Spleen (tissue), 11 donors: ENCODE measurements at regions not wholly inside any gene's neighbourhood (a gene's known extent, or its start where the extent isn't known, plus 50 kb on each side); places are given as distances from the start of the nearest gene placed in this dataset.

Source experiments
- DNase-seq: peaks from one replicate; pipeline ENCODE4 v3.0.0-alpha.2; 2020
- H3K27ac ChIP-seq, 8 donors: fragments of 200-600 bp; sonication (generic) in 7 of 8; 1 replicate in 4 of 8; 2 replicates in 4 of 8; pipeline versions ENCODE4 v1.5.0 to v1.8.0; 2016 to 2021; ENCODE audit warnings: inconsistent platforms in 4 of 8, mild to moderate bottlenecking in 4 of 8, moderate library complexity in 1 of 8
- H3K27me3 ChIP-seq, 7 donors: fragments of 200-600 bp; sonication (generic) in 6 of 7; replicated peaks in 1 of 7; 1 replicate in 4 of 7; 2 replicates in 3 of 7; pipeline versions ENCODE4 v1.5.0 to v1.8.0; 2016 to 2021; ENCODE audit warnings: inconsistent platforms in 3 of 7, mild to moderate bottlenecking in 1 of 7
- H3K36me3 ChIP-seq, 6 donors: fragments of 200-600 bp; sonication (generic) in 5 of 6; 1 replicate in 4 of 6; 2 replicates in 2 of 6; pipeline versions ENCODE4 v1.5.0 to v1.8.0; 2016 to 2021; ENCODE audit warnings: inconsistent platforms in 2 of 6
- H3K4me1 ChIP-seq, 6 donors: fragments of 200-600 bp; sonication (generic) in 5 of 6; 1 replicate in 3 of 6; 2 replicates in 3 of 6; pipeline versions ENCODE4 v1.5.0 to v1.8.0; 2016 to 2021; ENCODE audit warnings: inconsistent platforms in 3 of 6
- H3K4me3 ChIP-seq, 8 donors: fragments of 200-600 bp; sonication (generic) in 7 of 8; 1 replicate in 4 of 8; 2 replicates in 4 of 8; pipeline versions ENCODE4 v1.5.0 to v1.8.0; 2016 to 2021; ENCODE audit warnings: inconsistent platforms in 4 of 8, mild to moderate bottlenecking in 4 of 8, moderate library complexity in 2 of 8
- H3K9me3 ChIP-seq, 8 donors: fragments of 200-600 bp; sonication (generic) in 7 of 8; 1 replicate in 4 of 8; 2 replicates in 4 of 8; pipeline versions ENCODE4 v1.5.0 to v1.8.0; 2016 to 2021; ENCODE audit warnings: inconsistent platforms in 4 of 8
- POLR2A ChIP-seq, 3 donors: fragments of 450-650 bp; IDR thresholded peaks; one replicate each; pipeline ENCODE4 v1.5.1; 2017; ENCODE audit warnings: antibody characterized with exemption in 3 of 3, mild to moderate bottlenecking in 1 of 3
- POLR2AphosphoS5 ChIP-seq, 3 donors: sonication (generic); formaldehyde crosslinking; IDR thresholded peaks; one replicate each; pipeline ENCODE4 v1.5.1; 2017; ENCODE audit warnings: antibody characterized with exemption in 3 of 3
- WGBS, 5 donors: extraction: QIAGEN DNeasy Blood & Tissue Kit in 3 of 5; methylation state at CpG; one replicate each; pipeline versions ENCODE4 v1.1.5 to v1.1.7; 2013 to 2018; 5-methylcytosine and 5-hydroxymethylcytosine counted together
- intact Hi-C: fragments of 100-400 bp; cut with DNase I; formaldehyde crosslinking; loops from one replicate; pipeline ENCODE4 v1.15.0; 2023; ENCODE audit warnings: low total_unique reads
- TF ChIP-seq, protein P1 (sequence below), 11 experiments: fragments of 200-600 bp in 7 of 11; fragments of 450-650 bp in 4 of 11; sonication (generic) in 4 of 11; IDR thresholded peaks in 8 of 11; conservative IDR thresholded peaks in 3 of 11; 1 replicate in 7 of 11; 2 replicates in 4 of 11; pipeline versions ENCODE4 v1.4.0 to v1.8.0; 2016 to 2021; ENCODE audit warnings: antibody characterized with exemption in 11 of 11, inconsistent platforms in 4 of 11, mild to moderate bottlenecking in 1 of 11
- donor health status: healthy with polysubstance abuse.
- donor health status: DM: no; HTN: no; CAD: no; lungs with moderate emphysema.
- donor health status: DM: no; HTN: no; CAD: no.
- donor health status: Bipolar disorder and iron deficiency.
- donor health status: healthy.
- donor health status: DM: no; HTN: no; CAD: no.
- donor health status: DM: yes; HTN: yes; CAD: no.

DNA sequence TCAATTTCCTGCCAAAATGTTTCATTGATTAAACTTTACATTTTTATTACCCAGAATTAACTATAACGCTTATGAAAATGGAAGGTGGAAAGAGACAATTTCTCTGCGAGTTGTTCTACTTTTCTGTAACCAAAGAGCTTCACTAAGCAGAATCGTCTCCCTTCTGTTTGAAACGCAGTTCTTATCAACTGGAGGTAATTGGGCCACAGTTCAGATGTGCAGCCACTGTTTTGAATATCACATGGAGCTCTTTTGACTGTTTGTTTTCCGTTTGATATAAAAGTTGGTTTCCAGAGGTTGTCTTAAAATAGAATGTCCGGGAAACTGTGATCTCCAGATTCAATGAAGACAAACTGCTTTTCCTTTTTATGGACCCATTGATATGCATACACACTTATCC lies 183.3 kb upstream of the SEL1L start:
- Histone ChIP-seq H3K27ac (no peak overlapping the region), H3K4me3 (no peak overlapping the region), H3K36me3 (no peaks in the 10 kb centered on the region), H3K27me3 (no peaks in the 10 kb centered on the region), H3K4me1 (no peaks in the 10 kb centered on the region), H3K9me3 (no peaks in the 10 kb centered on the region)
- DNase-seq, result no peak
- intact Hi-C loops, result no loop called here
- no peak for TF ChIP-seq POLR2AphosphoS5 (IDR thresholded peaks at IDR 0.05)
- TF ChIP-seq POLR2A (IDR thresholded peaks at IDR 0.05), result no peak
- TF ChIP-seq, protein P1, sequence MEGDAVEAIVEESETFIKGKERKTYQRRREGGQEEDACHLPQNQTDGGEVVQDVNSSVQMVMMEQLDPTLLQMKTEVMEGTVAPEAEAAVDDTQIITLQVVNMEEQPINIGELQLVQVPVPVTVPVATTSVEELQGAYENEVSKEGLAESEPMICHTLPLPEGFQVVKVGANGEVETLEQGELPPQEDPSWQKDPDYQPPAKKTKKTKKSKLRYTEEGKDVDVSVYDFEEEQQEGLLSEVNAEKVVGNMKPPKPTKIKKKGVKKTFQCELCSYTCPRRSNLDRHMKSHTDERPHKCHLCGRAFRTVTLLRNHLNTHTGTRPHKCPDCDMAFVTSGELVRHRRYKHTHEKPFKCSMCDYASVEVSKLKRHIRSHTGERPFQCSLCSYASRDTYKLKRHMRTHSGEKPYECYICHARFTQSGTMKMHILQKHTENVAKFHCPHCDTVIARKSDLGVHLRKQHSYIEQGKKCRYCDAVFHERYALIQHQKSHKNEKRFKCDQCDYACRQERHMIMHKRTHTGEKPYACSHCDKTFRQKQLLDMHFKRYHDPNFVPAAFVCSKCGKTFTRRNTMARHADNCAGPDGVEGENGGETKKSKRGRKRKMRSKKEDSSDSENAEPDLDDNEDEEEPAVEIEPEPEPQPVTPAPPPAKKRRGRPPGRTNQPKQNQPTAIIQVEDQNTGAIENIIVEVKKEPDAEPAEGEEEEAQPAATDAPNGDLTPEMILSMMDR (IDR thresholded peaks at IDR 0.05 in 8 of 11, conservative IDR thresholded peaks at IDR 0.05 in 3 of 11), result no peak
- WGBS, 5 donors, result 66 to 81% (median 75%) methylated on average over 6 of the region's 6 CpGs

DNA sequence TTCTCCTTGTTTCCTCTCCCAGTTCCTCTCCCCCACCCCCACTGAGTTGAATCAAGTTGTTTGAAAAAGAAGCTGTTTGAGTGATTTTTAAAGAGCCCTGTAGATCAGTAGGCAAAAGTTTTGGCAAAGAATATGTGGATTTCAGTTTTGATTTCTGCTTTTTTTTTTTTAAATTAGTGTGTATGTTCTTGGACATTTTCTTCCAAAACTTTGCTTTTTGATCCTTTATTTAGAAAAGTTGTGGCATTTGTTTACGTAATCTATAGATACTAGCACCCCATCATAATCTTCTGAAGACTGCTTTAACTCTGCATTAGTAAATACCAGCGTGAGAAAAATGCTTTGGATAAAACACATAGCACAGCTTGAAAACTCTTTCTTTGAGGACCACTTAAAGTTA lies 190.3 kb upstream of the SEL1L start:
- TF ChIP-seq POLR2A (IDR thresholded peaks at IDR 0.05) (no peak), POLR2AphosphoS5 (IDR thresholded peaks at IDR 0.05) (no peak)
- TF ChIP-seq, protein P1 (IDR thresholded peaks at IDR 0.05 in 8 of 11, conservative IDR thresholded peaks at IDR 0.05 in 3 of 11), result no peak
- no peaks in the 10 kb centered on the region for H3K36me3 ChIP-seq
- 77 to 87% (median 82%) methylated on average over 2 of the region's 2 CpGs for WGBS, 5 donors
- H3K9me3 ChIP-seq, result no peaks in the 10 kb centered on the region
- H3K4me1 ChIP-seq, result no peaks in the 10 kb centered on the region
- intact Hi-C loops, result no loop called here
- H3K27me3 ChIP-seq, result no peaks in the 10 kb centered on the region
- no peak for DNase-seq
- no peak overlapping the region for H3K27ac ChIP-seq
- no peak overlapping the region for H3K4me3 ChIP-seq

DNA sequence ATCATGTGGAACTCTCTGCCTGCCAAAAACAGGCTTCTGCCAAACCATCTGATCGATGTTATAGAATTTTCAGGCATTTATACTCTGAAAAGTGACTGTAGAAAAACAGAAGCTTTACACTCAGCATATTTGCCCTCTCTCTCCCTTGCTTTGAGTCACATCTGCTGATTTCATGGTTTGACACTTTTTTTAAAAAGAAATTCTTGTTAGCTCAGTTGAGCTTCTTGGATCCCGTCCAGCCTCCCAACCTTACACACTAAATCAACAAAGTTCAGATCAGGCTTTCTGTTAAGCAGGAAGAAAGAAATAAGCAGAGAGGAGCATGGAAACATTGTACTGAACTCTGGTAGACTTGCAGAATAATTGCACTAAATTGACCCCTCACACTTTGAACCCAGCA lies 193.6 kb upstream of the SEL1L start:
- no peaks in the 10 kb centered on the region for H3K4me1 ChIP-seq
- WGBS, 5 donors, result 12 to 57% (median 21%) methylated on average over 2 of the region's 2 CpGs
- no peaks in the 10 kb centered on the region for H3K9me3 ChIP-seq
- no peak overlapping the region for H3K27ac ChIP-seq
- TF ChIP-seq, protein P1 (IDR thresholded peaks at IDR 0.05 in 8 of 11, conservative IDR thresholded peaks at IDR 0.05 in 3 of 11), result no peak
- TF ChIP-seq POLR2AphosphoS5 (IDR thresholded peaks at IDR 0.05) (no peak), POLR2A (IDR thresholded peaks at IDR 0.05) (no peak)
- intact Hi-C loops, result no loop called here
- no peak overlapping the region for H3K4me3 ChIP-seq
- no peaks in the 10 kb centered on the region for H3K36me3 ChIP-seq
- no peaks in the 10 kb centered on the region for H3K27me3 ChIP-seq
- no peak for DNase-seq

DNA sequence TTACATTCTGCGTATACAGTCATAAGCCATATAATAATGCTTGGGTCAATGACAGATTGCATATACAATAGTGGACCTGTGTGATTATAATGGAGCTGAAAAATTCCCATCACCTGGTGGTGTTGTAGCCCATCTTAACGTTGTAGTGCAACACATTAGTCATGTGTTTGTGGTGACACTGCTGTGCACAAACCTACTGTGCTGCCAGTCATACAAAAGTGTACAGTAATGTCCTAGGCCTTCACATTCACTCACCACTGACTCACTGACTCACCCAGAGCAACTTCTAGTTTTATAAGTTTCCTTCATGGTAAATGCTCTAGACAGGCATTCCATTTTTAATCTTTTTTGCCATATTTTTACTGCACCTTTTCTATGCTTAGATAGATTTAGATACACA lies 194.8 kb upstream of the SEL1L start:
- H3K4me1 ChIP-seq, result no peaks in the 10 kb centered on the region
- intact Hi-C loops, result no loop called here
- no peak overlapping the region for H3K27ac ChIP-seq
- no peaks in the 10 kb centered on the region for H3K36me3 ChIP-seq
- DNase-seq, result no peak
- H3K9me3 ChIP-seq, result no peaks in the 10 kb centered on the region
- 60 to 78% (median 72%) methylated on average over 2 of the region's 2 CpGs for WGBS, 5 donors
- H3K4me3 ChIP-seq, result no peak overlapping the region
- no peaks in the 10 kb centered on the region for H3K27me3 ChIP-seq
- no peak for TF ChIP-seq POLR2AphosphoS5 (IDR thresholded peaks at IDR 0.05)
- no peak for TF ChIP-seq POLR2A (IDR thresholded peaks at IDR 0.05)
- TF ChIP-seq, protein P1 (IDR thresholded peaks at IDR 0.05 in 8 of 11, conservative IDR thresholded peaks at IDR 0.05 in 3 of 11), result no peak
